ENCODE measurements at regions not wholly inside any gene's neighbourhood (a gene's known extent, or its start where the extent isn't known, plus 50 kb on each side); places are given as distances from the start of the nearest gene placed in this dataset.

DNA sequence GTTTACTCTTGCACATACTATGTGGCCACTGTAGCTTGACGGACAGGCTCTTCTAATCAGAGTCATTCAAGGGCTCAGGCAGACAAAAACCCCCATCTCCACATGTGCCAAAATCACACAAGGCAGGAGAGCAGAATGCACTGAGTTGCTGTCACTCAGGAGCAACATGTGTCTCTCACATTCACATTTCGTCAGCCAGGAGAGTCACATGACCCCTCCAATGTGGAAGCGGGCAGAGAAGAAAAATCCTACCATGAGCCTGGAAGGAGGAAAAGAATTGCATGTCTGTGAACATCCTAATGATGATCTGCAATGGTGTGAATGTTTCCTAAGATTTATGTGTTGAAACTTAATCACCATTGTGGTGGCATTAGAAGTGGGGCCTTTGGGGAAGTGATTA, 69.9 kb upstream of the MSX2 start:
- Histone ChIP-seq H3K79me2 (ENCODE audit: insufficient read depth) (no peaks in the 10 kb centered on the region), H3K36me3 (ENCODE audit: low read depth) (no peaks in the 10 kb centered on the region), H2AFZ (no peak overlapping the region), H3K27ac (no peak overlapping the region), H3K9me3 (ENCODE audit: low read depth) (no peaks in the 10 kb centered on the region), H3K9me2 (ENCODE audit: insufficient read depth) (no peaks in the 10 kb centered on the region), H3K4me2 (ENCODE audit: unreplicated experiment) (no peak overlapping the region), H3K27me3 (replicated peaks; ENCODE audit: insufficient read depth) (no peaks in the 10 kb centered on the region), H4K20me1 (ENCODE audit: insufficient read depth) (no peaks in the 10 kb centered on the region), H3F3A (ENCODE audit: insufficient read depth) (no peaks in the 10 kb centered on the region), H3K9ac (no peak overlapping the region), H3K4me1 (ENCODE audit: insufficient read depth) (no peaks in the 10 kb centered on the region), H3K4me3 (no peak overlapping the region)
- TF ChIP-seq EZH2 (IDR thresholded peaks at IDR 0.05; ENCODE audit: insufficient read depth, poor library complexity, severe bottlenecking) (no peak), EZH2phosphoT487 (IDR thresholded peaks at IDR 0.05; ENCODE audit: insufficient read depth, low read depth) (no peak)
- DNase-seq, result no peak
- 0 to 3% methylated on average over 3 of the region's 3 CpGs for WGBS, 2 experiments (ENCODE audit: low coverage in 1 of 2, low lambda C conversion rate in 2 of 2, missing lambda C conversion rate in 2 of 2)
- in situ Hi-C loops (cut with MboI), result no loop called here

DNA sequence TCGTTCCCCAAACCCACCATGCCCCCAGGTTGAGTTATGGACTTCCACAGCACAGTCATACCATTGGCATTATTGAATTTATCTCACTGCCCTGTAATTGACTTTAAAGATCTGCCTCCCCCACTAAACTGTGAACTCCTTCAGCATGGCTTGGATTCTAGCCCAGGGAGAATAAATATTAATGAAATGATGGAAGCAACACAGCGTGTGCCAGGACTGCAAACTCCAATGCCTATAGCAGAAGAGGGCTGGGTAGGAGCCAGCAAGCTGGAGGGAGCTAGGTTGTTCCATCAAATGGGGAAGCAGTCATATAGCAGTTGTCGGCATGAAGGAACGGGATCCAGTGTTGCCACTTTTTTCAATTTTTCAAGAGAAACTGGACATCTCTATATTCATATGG, 69.0 kb upstream of the MSX2 start:
- Histone ChIP-seq H3K4me1 (ENCODE audit: insufficient read depth) (no peaks in the 10 kb centered on the region), H3K36me3 (ENCODE audit: low read depth) (no peaks in the 10 kb centered on the region), H3K9me2 (ENCODE audit: insufficient read depth) (no peaks in the 10 kb centered on the region), H3K9ac (no peak overlapping the region), H3K4me2 (ENCODE audit: unreplicated experiment) (no peak overlapping the region), H3K9me3 (ENCODE audit: low read depth) (no peaks in the 10 kb centered on the region), H3K4me3 (no peak overlapping the region), H3K79me2 (ENCODE audit: insufficient read depth) (no peaks in the 10 kb centered on the region), H3F3A (ENCODE audit: insufficient read depth) (no peaks in the 10 kb centered on the region), H2AFZ (no peak overlapping the region), H4K20me1 (ENCODE audit: insufficient read depth) (no peaks in the 10 kb centered on the region), H3K27me3 (replicated peaks; ENCODE audit: insufficient read depth) (no peaks in the 10 kb centered on the region), H3K27ac (no peak overlapping the region)
- TF ChIP-seq EZH2 (IDR thresholded peaks at IDR 0.05; ENCODE audit: insufficient read depth, poor library complexity, severe bottlenecking) (no peak), EZH2phosphoT487 (IDR thresholded peaks at IDR 0.05; ENCODE audit: insufficient read depth, low read depth) (no peak)
- no peak for DNase-seq
- WGBS, 2 experiments (ENCODE audit: low coverage in 1 of 2, low lambda C conversion rate in 2 of 2, missing lambda C conversion rate in 2 of 2), result 44 to 45% methylated on average over 4 of the region's 4 CpGs
- in situ Hi-C loops (cut with MboI), result no loop called here

DNA sequence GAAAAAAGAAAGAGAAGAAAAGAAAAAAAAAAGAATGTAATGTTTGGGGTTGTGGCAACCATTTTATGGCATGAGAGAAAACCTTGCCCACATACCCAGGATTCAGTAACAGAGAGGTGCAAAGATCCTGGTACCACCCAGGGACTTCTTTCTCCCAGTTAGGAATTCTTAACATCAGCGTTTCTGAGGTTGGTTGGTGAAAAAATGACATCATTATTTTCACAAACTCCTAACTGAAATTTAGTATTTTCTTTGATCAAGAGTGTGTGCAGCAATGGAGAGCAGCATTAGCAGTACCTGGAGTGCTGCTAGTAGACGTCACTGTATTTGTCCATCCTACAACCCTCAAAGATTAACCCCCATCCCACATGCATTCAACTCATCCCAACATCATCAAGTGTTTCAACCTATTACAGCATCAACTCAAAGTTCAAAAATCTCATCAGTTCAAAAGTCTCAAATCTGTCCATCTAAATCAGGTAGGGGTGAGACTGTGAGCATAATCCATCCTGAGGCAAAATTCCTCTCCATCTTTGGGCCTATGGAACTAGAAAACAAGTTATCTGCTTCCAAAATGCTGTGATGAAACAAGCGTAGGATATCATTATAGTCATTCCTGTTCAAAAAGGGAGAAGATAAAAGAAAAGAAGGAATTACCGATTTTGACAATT, 60.1 kb upstream of the MSX2 start:
- in situ Hi-C loops (cut with MboI), result no loop called here

DNA sequence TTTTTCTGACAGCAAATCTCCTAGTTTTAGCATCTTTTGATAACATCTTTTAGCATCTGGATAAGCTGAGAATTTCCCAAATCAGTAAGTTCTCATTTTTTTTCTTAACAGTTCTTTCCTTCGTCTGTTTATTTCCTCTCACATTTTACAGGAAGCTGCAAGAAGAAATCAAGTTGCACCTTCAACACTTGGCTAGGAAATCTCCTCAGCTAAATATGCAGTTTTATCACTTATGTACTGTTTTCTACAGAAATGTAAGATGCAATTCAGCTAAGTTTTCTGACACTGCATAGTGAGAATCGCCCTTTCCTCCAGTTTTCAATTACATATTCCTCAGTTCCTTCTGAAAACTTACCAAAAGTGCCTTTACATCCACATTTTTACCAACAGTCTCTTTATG, 59.0 kb upstream of the MSX2 start:
- no peak for TF ChIP-seq EZH2 (IDR thresholded peaks at IDR 0.05; ENCODE audit: insufficient read depth, poor library complexity, severe bottlenecking)
- no peak for TF ChIP-seq EZH2phosphoT487 (IDR thresholded peaks at IDR 0.05; ENCODE audit: insufficient read depth, low read depth)
- Histone ChIP-seq H4K20me1 (ENCODE audit: insufficient read depth) (no peaks in the 10 kb centered on the region), H3K79me2 (ENCODE audit: insufficient read depth) (no peaks in the 10 kb centered on the region), H3K4me2 (ENCODE audit: unreplicated experiment) (no peak overlapping the region), H3K9ac (no peak overlapping the region), H3K9me2 (ENCODE audit: insufficient read depth) (no peaks in the 10 kb centered on the region), H3K36me3 (ENCODE audit: low read depth) (no peaks in the 10 kb centered on the region), H3K27ac (no peak overlapping the region), H3K9me3 (ENCODE audit: low read depth) (no peaks in the 10 kb centered on the region), H3F3A (ENCODE audit: insufficient read depth) (no peaks in the 10 kb centered on the region), H3K4me3 (no peak overlapping the region), H3K4me1 (ENCODE audit: insufficient read depth) (no peaks in the 10 kb centered on the region), H3K27me3 (replicated peaks; ENCODE audit: insufficient read depth) (no peaks in the 10 kb centered on the region), H2AFZ (no peak overlapping the region)
- in situ Hi-C loops (cut with MboI), result no loop called here
- DNase-seq, result no peak
- 4 to 12% methylated on average over 2 of the region's 2 CpGs for WGBS, 2 experiments (ENCODE audit: low coverage in 1 of 2, low lambda C conversion rate in 2 of 2, missing lambda C conversion rate in 2 of 2)

More for the DNA sequence above, 60.1 kb upstream of the MSX2 start:
- Histone ChIP-seq H4K20me1 (ENCODE audit: insufficient read depth) (no peaks in the 10 kb centered on the region), H3K36me3 (ENCODE audit: low read depth) (no peaks in the 10 kb centered on the region), H3K4me3 (no peak overlapping the region), H2AFZ (no peak overlapping the region), H3K4me1 (ENCODE audit: insufficient read depth) (no peaks in the 10 kb centered on the region), H3F3A (ENCODE audit: insufficient read depth) (no peaks in the 10 kb centered on the region), H3K9me3 (ENCODE audit: low read depth) (no peaks in the 10 kb centered on the region), H3K9me2 (ENCODE audit: insufficient read depth) (no peaks in the 10 kb centered on the region), H3K9ac (no peak overlapping the region), H3K27ac (no peak overlapping the region), H3K27me3 (replicated peaks; ENCODE audit: insufficient read depth) (no peaks in the 10 kb centered on the region), H3K4me2 (ENCODE audit: unreplicated experiment) (no peak overlapping the region), H3K79me2 (ENCODE audit: insufficient read depth) (no peaks in the 10 kb centered on the region)
- no peak for DNase-seq
- WGBS, 2 experiments (ENCODE audit: low coverage in 1 of 2, low lambda C conversion rate in 2 of 2, missing lambda C conversion rate in 2 of 2), result 19 to 27% methylated on average over 4 of the region's 4 CpGs
- TF ChIP-seq EZH2phosphoT487 (IDR thresholded peaks at IDR 0.05; ENCODE audit: insufficient read depth, low read depth) (no peak), EZH2 (IDR thresholded peaks at IDR 0.05; ENCODE audit: insufficient read depth, poor library complexity, severe bottlenecking) (no peak)

GRCh38 chr5:174667526-174667925, 56.9 kb upstream of the MSX2 start:
- H3K9me2 ChIP-seq (ENCODE audit: insufficient read depth), result no peaks in the 10 kb centered on the region
- DNase-seq, result no peak
- 26 to 32% methylated on average over 2 of the region's 2 CpGs for WGBS, 2 experiments (ENCODE audit: low coverage in 1 of 2, low lambda C conversion rate in 2 of 2, missing lambda C conversion rate in 2 of 2)
- no peaks in the 10 kb centered on the region for H3K36me3 ChIP-seq (ENCODE audit: low read depth)
- no peaks in the 10 kb centered on the region for H3K4me1 ChIP-seq (ENCODE audit: insufficient read depth)
- H3K4me2 ChIP-seq (ENCODE audit: unreplicated experiment), result no peak overlapping the region
- H2AFZ ChIP-seq, result no peak overlapping the region
- no peaks in the 10 kb centered on the region for H3K79me2 ChIP-seq (ENCODE audit: insufficient read depth)
- no peak overlapping the region for H3K4me3 ChIP-seq
- no peaks in the 10 kb centered on the region for H4K20me1 ChIP-seq (ENCODE audit: insufficient read depth)
- no peak overlapping the region for H3K9ac ChIP-seq
- no peaks in the 10 kb centered on the region for H3F3A ChIP-seq (ENCODE audit: insufficient read depth)
- no peak for TF ChIP-seq EZH2 (IDR thresholded peaks at IDR 0.05; ENCODE audit: insufficient read depth, poor library complexity, severe bottlenecking)
- TF ChIP-seq EZH2phosphoT487 (IDR thresholded peaks at IDR 0.05; ENCODE audit: insufficient read depth, low read depth), result no peak
- no peak overlapping the region for H3K27ac ChIP-seq
- no peaks in the 10 kb centered on the region for H3K9me3 ChIP-seq (ENCODE audit: low read depth)
- in situ Hi-C loops (cut with MboI), result no loop called here
- no peaks in the 10 kb centered on the region for H3K27me3 ChIP-seq (replicated peaks; ENCODE audit: insufficient read depth)
